Sigmoid colon (tissue), 6 donors: ENCODE measurements at regions not wholly inside any gene's neighbourhood (a gene's known extent, or its start where the extent isn't known, plus 50 kb on each side); places are given as distances from the start of the nearest gene placed in this dataset.

Source experiments
- DNase-seq: peaks from one replicate; pipeline ENCODE4 v3.0.0-alpha.2; 2019
- H3K27ac ChIP-seq, 4 donors: fragments of 200-600 bp; sonication (generic); one replicate each; pipeline ENCODE4 v1.5.1; 2016 to 2019; ENCODE audit warnings: mild to moderate bottlenecking in 1 of 4
- H3K27me3 ChIP-seq, 3 donors: fragments of 200-600 bp; sonication (generic); one replicate each; pipeline ENCODE4 v1.5.1; 2019; ENCODE audit warnings: mild to moderate bottlenecking in 1 of 3
- H3K36me3 ChIP-seq, 4 donors: fragments of 200-600 bp; sonication (generic); one replicate each; pipeline ENCODE4 v1.5.1; 2016 to 2019
- H3K4me1 ChIP-seq, 4 donors: fragments of 200-600 bp; sonication (generic); one replicate each; pipeline ENCODE4 v1.5.1; 2017 to 2019
- H3K4me3 ChIP-seq, 4 donors: fragments of 200-600 bp; sonication (generic); one replicate each; pipeline ENCODE4 v1.5.1; 2017 to 2019; ENCODE audit warnings: mild to moderate bottlenecking in 2 of 4, moderate library complexity in 1 of 4
- H3K9me3 ChIP-seq, 4 donors: fragments of 200-600 bp in 3 of 4; sonication (generic) in 3 of 4; one replicate each; pipeline versions ENCODE4 v1.5.1 to v1.6.1; 2013 to 2019
- EP300 ChIP-seq, 4 donors: sonication (generic); formaldehyde crosslinking; IDR thresholded peaks; one replicate each; pipeline ENCODE4 v1.6.1; 2017; ENCODE audit warnings: antibody characterized with exemption in 4 of 4
- POLR2A ChIP-seq, 2 donors: fragments of 450-650 bp; IDR thresholded peaks; one replicate each; pipeline ENCODE4 v1.6.1; 2016; ENCODE audit warnings: antibody characterized with exemption in 2 of 2, mild to moderate bottlenecking in 2 of 2, moderate library complexity in 2 of 2
- POLR2AphosphoS5 ChIP-seq, 4 donors: sonication (generic); formaldehyde crosslinking; IDR thresholded peaks; one replicate each; pipeline ENCODE4 v1.6.1; 2017; ENCODE audit warnings: antibody characterized with exemption in 4 of 4
- WGBS, 2 donors: extraction: QIAGEN DNeasy Blood & Tissue Kit; methylation state at CpG; one replicate each; pipeline ENCODE4 v1.1.7; 2013; 5-methylcytosine and 5-hydroxymethylcytosine counted together
- intact Hi-C: fragments of 100-400 bp; cut with DNase I; formaldehyde crosslinking; loops from one replicate; pipeline ENCODE4 v1.15.1; 2023
- TF ChIP-seq, protein P1 (sequence below), 4 experiments: fragments of 450-650 bp in 3 of 4; fragments of 200-600 bp in 1 of 4; IDR thresholded peaks; one replicate each; pipeline ENCODE4 v1.5.1; 2016 to 2019; ENCODE audit warnings: antibody characterized with exemption in 4 of 4, mild to moderate bottlenecking in 3 of 4, moderate library complexity in 2 of 4
- donor health status: healthy with polysubstance abuse.
- donor health status: healthy.

DNA sequence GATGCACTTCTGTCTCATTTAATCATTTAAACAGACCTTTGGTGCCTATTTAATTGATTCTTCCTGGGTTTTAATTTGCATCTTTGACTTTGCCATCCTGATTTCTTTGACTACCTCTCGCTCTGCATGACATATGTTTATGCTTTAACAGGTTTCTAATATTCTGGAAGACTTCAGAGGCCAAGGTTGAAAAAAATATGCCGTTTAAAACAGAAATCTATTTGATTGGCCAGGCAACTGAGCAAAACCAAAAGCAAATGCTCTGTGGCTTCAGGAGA lies 303.4 kb downstream of the IRS1 start:
- TF ChIP-seq EP300 (IDR thresholded peaks at IDR 0.05) (no peak), POLR2A (IDR thresholded peaks at IDR 0.05) (no peak), POLR2AphosphoS5 (IDR thresholded peaks at IDR 0.05) (no peak)
- TF ChIP-seq, protein P1, sequence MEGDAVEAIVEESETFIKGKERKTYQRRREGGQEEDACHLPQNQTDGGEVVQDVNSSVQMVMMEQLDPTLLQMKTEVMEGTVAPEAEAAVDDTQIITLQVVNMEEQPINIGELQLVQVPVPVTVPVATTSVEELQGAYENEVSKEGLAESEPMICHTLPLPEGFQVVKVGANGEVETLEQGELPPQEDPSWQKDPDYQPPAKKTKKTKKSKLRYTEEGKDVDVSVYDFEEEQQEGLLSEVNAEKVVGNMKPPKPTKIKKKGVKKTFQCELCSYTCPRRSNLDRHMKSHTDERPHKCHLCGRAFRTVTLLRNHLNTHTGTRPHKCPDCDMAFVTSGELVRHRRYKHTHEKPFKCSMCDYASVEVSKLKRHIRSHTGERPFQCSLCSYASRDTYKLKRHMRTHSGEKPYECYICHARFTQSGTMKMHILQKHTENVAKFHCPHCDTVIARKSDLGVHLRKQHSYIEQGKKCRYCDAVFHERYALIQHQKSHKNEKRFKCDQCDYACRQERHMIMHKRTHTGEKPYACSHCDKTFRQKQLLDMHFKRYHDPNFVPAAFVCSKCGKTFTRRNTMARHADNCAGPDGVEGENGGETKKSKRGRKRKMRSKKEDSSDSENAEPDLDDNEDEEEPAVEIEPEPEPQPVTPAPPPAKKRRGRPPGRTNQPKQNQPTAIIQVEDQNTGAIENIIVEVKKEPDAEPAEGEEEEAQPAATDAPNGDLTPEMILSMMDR (IDR thresholded peaks at IDR 0.05), result no peak
- 76 to 82% methylated on average over 2 of the region's 2 CpGs for WGBS, 2 donors
- H3K36me3 ChIP-seq, result no peaks in the 10 kb centered on the region
- H3K27me3 ChIP-seq, result no peaks in the 10 kb centered on the region
- H3K4me1 ChIP-seq, result peaks cover 0 to 3% (median 0%) of the 10 kb centered on the region in 4 donors
- intact Hi-C loops, result no loop called here
- no peak overlapping the region for H3K4me3 ChIP-seq
- H3K9me3 ChIP-seq, result no peaks in the 10 kb centered on the region
- no peak overlapping the region for H3K27ac ChIP-seq
- DNase-seq, result no peak

DNA sequence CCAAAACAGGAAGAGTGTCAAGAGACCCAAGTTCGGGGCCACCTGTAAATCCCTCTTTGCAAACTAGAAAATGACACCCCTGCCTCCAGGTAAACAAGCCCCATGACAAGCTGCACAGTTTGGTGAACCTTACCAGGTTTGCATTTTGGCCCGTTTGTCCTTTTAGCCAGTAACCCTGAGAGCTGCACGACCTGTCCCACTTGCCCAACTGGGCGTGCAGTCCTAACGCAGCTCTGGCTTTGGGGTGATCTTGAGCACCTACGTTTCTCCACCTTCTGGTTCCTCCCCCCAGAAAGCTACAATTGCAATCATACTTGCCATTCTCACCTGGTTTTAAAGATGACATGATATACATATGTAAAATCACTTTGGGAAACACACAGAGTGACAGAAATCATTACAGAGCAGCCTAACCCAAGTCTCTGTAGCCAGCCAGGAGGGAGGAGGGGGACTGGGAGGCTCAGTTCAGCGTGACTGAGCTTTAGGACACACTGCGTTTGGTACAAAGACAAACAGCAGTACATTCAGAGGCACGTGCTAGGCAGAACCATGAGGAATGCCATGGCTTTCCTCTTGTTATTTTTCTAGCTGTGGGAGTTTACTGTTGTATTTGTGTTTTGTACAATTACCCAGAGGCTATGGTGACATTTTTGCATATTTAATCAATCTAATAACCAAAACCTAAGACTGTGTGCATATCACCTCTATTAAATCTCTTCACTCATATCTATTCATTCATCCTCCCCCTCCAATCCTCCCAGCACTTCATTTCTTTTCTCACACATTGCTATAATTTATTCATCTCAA lies 304.0 kb downstream of the IRS1 start:
- no peak for TF ChIP-seq POLR2A (IDR thresholded peaks at IDR 0.05)
- TF ChIP-seq EP300 (IDR thresholded peaks at IDR 0.05), result no peak
- H3K36me3 ChIP-seq, result no peaks in the 10 kb centered on the region
- H3K27ac ChIP-seq, result no peak overlapping the region
- 79 to 86% methylated on average over 9 of the region's 9 CpGs for whole genome bisulfite sequencing, 2 donors
- no peaks in the 10 kb centered on the region for H3K27me3 ChIP-seq
- no peaks in the 10 kb centered on the region for H3K9me3 ChIP-seq
- intact Hi-C loops, result no loop called here
- DNase-seq, result no peak
- no peak overlapping the region for H3K4me3 ChIP-seq
- H3K4me1 ChIP-seq, result peaks cover 0 to 7% (median 0%) of the 10 kb centered on the region in 4 donors

DNA sequence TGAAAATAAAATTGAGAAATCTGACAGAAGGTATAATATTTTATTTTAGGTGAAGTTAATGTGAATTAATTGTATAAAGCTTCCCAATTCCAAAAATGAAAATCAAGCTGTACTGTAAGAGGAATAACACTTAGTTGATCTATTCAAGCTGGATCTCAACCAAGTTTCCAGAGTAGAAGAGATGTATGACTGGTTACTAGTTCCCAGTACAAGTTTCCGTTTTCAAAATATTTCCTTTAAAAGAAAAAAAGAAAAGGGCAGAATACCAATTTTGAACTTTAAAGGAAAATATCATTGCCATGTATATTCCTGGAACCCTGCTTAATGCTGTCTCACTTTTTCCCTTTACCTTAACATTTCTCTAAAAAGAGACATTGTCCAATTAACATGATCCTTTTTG lies 308.5 kb downstream of the IRS1 start:
- Histone ChIP-seq H3K27me3 (no peaks in the 10 kb centered on the region), H3K27ac (no peak overlapping the region), H3K4me3 (no peak overlapping the region), H3K4me1 (peaks cover 0 to 7% (median 0%) of the 10 kb centered on the region in 4 donors), H3K9me3 (no peaks in the 10 kb centered on the region), H3K36me3 (no peaks in the 10 kb centered on the region)
- intact Hi-C loops, result no loop called here
- 67 to 80% methylated on average over 1 of the region's 1 CpG for WGBS, 2 donors
- no peak for DNase-seq
- TF ChIP-seq POLR2A (IDR thresholded peaks at IDR 0.05) (no peak), POLR2AphosphoS5 (IDR thresholded peaks at IDR 0.05) (no peak), EP300 (IDR thresholded peaks at IDR 0.05) (no peak)
- TF ChIP-seq, protein P1 (IDR thresholded peaks at IDR 0.05), result no peak

DNA sequence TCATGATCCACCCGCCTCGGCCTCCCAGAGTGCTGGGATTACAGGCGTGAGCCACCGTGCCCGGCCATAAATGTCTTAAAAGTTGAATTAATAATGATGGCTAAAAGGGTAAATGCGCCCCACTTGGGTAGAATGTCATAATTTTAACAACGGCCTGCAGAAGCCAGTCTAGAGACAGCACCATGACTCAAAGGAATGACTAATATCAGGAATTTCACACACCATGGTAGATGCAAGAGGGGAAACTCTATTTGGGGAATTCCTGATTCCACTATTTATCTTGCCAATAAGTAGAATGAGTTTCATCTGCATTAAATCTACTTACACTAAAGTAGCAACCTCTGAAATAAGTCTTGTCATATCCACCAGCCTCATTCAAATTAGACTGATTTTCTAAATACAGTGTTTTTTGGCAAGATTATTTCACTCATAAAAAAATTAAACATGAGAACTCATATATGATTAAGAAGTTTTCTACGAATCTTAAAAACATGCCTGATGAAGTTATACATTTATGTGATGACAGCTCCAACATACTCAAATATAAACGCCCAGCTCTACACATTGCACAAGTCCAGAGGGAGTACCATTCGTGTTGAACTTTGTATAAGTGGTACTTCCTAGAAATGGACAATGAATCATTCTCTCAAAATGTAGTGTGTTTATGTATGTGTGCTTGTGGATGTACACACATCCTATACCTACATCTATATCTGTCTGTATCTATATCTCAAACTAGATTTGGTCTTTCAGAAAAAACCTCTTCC lies 309.7 kb downstream of the IRS1 start:
- no peak for TF ChIP-seq EP300 (IDR thresholded peaks at IDR 0.05)
- Histone ChIP-seq H3K4me1 (peaks cover 0 to 7% (median 0%) of the 10 kb centered on the region in 4 donors), H3K9me3 (no peaks in the 10 kb centered on the region), H3K4me3 (no peak overlapping the region), H3K36me3 (no peaks in the 10 kb centered on the region), H3K27me3 (no peaks in the 10 kb centered on the region), H3K27ac (no peak overlapping the region)
- intact Hi-C loops, result no loop called here
- WGBS, 2 donors, result 86 to 88% methylated on average over 10 of the region's 10 CpGs
- DNase-seq, result no peak

DNA sequence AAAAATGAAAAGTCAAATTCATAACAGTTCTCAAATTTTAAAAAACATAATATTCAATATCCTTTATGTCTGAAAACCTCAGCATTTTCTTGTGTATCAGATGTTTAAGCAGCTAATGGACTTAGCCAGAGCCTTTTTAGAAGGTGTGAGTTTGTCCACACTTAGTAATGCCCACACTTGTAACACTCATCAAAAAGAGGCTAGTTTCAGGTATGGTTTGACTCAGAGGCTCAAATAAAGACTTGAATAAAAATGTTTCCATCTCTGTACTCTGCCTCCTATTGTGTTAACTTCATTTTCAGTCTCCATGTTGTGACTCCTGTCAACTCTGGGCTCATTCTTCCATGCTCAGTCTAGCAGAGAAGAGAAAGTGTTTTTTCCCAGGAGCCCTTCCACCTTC lies 311.6 kb downstream of the IRS1 start:
- TF ChIP-seq POLR2AphosphoS5 (IDR thresholded peaks at IDR 0.05) (no peak), POLR2A (IDR thresholded peaks at IDR 0.05) (no peak), EP300 (IDR thresholded peaks at IDR 0.05) (no peak)
- TF ChIP-seq, protein P1 (IDR thresholded peaks at IDR 0.05), result no peak
- Histone ChIP-seq H3K27me3 (no peaks in the 10 kb centered on the region), H3K4me1 (peaks cover 0 to 15% (median 13%) of the 10 kb centered on the region in 4 donors), H3K27ac (no peak overlapping the region), H3K9me3 (no peaks in the 10 kb centered on the region), H3K4me3 (no peak overlapping the region), H3K36me3 (no peaks in the 10 kb centered on the region)
- intact Hi-C loops, result no loop called here
- no peak for DNase-seq
